PC-3 (cell line): ENCODE measurements at regions not wholly inside any gene's neighbourhood (a gene's known extent, or its start where the extent isn't known, plus 50 kb on each side); places are given as distances from the start of the nearest gene placed in this dataset.

ENCODE experiments used
- ATAC-seq: fragments of 200-7000 bp; cut with Tn5 transposase; 2 replicates; pipeline ENCODE4 v1.9.1; 2020; ENCODE audit warnings: mild to moderate bottlenecking, moderate library complexity
- BruUV-seq: library from RNA; stranded (reverse); fragments of 400-500 nt; replicated peaks from 2 replicates; lab custom pipeline; 2021; lab: Mats Ljungman, UMichigan
- CTCF ChIA-PET: fragments of 300-600 bp; sonication (Branson Sonifier 250); formaldehyde crosslinking; loops from one replicate; lab custom pipeline; 2022; ENCODE audit warnings: antibody characterized with exemption; lab: Charles Lee
- POLR2A ChIA-PET: fragments of 300-600 bp; sonication (Branson Sonifier 250); formaldehyde crosslinking; loops from one replicate; lab custom pipeline; 2022; ENCODE audit warnings: antibody characterized with exemption; ENCODE audit not compliant: unreplicated experiment; lab: Charles Lee
- DNase-seq: peaks from one replicate; pipeline ENCODE4 v3.0.0-alpha.2; 2015
- H2AFZ ChIP-seq: fragments of 300-600 bp; sonication (generic); 2 replicates; pipeline ENCODE4 v1.6.0; 2016; ENCODE audit warnings: antibody characterized with exemption, low read length
- H3F3A ChIP-seq: fragments of 300-600 bp; sonication (generic); one replicate; pipeline ENCODE4 v1.6.0; 2017; ENCODE audit warnings: antibody characterized with exemption, low read length, control low read depth, mild to moderate bottlenecking; ENCODE audit not compliant: unreplicated experiment
- H3K27ac ChIP-seq: fragments of 300-600 bp; sonication (generic); 2 replicates; pipeline ENCODE4 v1.5.1; 2016; ENCODE audit warnings: mild to moderate bottlenecking, low read length
- H3K27me3 ChIP-seq: fragments of 300-600 bp; sonication (generic); 2 replicates; pipeline ENCODE4 v1.6.1; 2016; ENCODE audit warnings: low read length, mixed read lengths
- H3K36me3 ChIP-seq: fragments of 300-600 bp; sonication (generic); 2 replicates; pipeline ENCODE4 v1.6.1; 2016; ENCODE audit warnings: low read depth, mixed run types, low read length, mixed read lengths
- H3K4me1 ChIP-seq: fragments of 300-600 bp; sonication (generic); 2 replicates; pipeline ENCODE4 v1.5.1; 2016; ENCODE audit warnings: low read length; ENCODE audit not compliant: insufficient read depth
- H3K4me2 ChIP-seq: fragments of 300-600 bp; sonication (generic); 2 replicates; pipeline ENCODE4 v1.6.0; 2016; ENCODE audit warnings: low read length
- H3K4me3 ChIP-seq: fragments of 300-600 bp; sonication (generic); 2 replicates; pipeline ENCODE4 v1.5.1; 2016; ENCODE audit warnings: mild to moderate bottlenecking, low read length, mixed read lengths
- H3K79me2 ChIP-seq: fragments of 300-600 bp; sonication (generic); 2 replicates; pipeline ENCODE4 v1.6.1; 2017; ENCODE audit warnings: low read length, mixed read lengths
- H3K9ac ChIP-seq: fragments of 300-600 bp; sonication (generic); 2 replicates; pipeline ENCODE4 v1.6.0; 2016; ENCODE audit warnings: mild to moderate bottlenecking, low read length
- H3K9me2 ChIP-seq: fragments of 300-600 bp; sonication (generic); replicated peaks from 2 replicates; pipeline ENCODE4 v1.6.1; 2016; ENCODE audit warnings: mixed run types, low read length, mixed read lengths
- H3K9me3 ChIP-seq: fragments of 300-600 bp; sonication (generic); 2 replicates; pipeline ENCODE4 v1.6.1; 2016; ENCODE audit warnings: low read length, mixed read lengths
- H4K20me1 ChIP-seq: fragments of 300-600 bp; sonication (generic); 2 replicates; pipeline ENCODE4 v1.6.1; 2016; ENCODE audit warnings: low read length, mixed read lengths
- CTCF ChIP-seq: fragments of 300-600 bp; sonication (generic); conservative IDR thresholded peaks from 2 replicates; pipeline ENCODE4 v1.5.1; 2017; ENCODE audit warnings: antibody characterized with exemption, low read depth, mild to moderate bottlenecking, low read length
- EZH2 ChIP-seq: fragments of 300-600 bp; sonication (generic); IDR thresholded peaks from one replicate; pipeline ENCODE4 v1.6.1; 2017; ENCODE audit warnings: antibody characterized with exemption, mild to moderate bottlenecking, low read length; ENCODE audit not compliant: unreplicated experiment
- EZH2phosphoT487 ChIP-seq: fragments of 300-600 bp; sonication (generic); IDR thresholded peaks from 2 replicates; pipeline ENCODE4 v1.6.1; 2018; ENCODE audit warnings: mild to moderate bottlenecking, antibody characterized with exemption, low read length, borderline replicate concordance
- intact Hi-C: fragments of 100-400 bp; cut with micrococcal nuclease; formaldehyde crosslinking; loops from 2 replicates; pipeline ENCODE4 v1.9.0; 2023

- ChIA-PET POLR2A (no interaction called here), CTCF (no interaction called here)
- intact Hi-C loops: no loop called here
- H3K36me3 ChIP-seq: no peaks in the 10 kb centered on the region
- H3K27ac ChIP-seq: no peak overlapping the region
- H3K9me3 ChIP-seq: no peaks in the 10 kb centered on the region
- H3K79me2 ChIP-seq: no peaks in the 10 kb centered on the region
- no peak for ATAC-seq
- H3K4me2 ChIP-seq: no peak overlapping the region
- H2AFZ ChIP-seq: no peak overlapping the region
- H3K4me3 ChIP-seq: no peak overlapping the region
- H3K9ac ChIP-seq: no peak overlapping the region
- H3K9me2 ChIP-seq: no peaks in the 10 kb centered on the region
- TF ChIP-seq EZH2 (no peak), CTCF (no peak), EZH2phosphoT487 (no peak)
- no peak for DNase-seq
- no peaks in the 10 kb centered on the region for H3K27me3 ChIP-seq
- no peaks in the 10 kb centered on the region for H3F3A ChIP-seq
- no TSS peak for BruUV-seq
- no peaks in the 10 kb centered on the region for H3K4me1 ChIP-seq
- H4K20me1 ChIP-seq: no peaks in the 10 kb centered on the region
Observed at GRCh38 chr6:155970876-155971708, 515.5 kb upstream of the NOX3 start.

GRCh38 chr6:155970472-155970871, 514.8 kb upstream of the NOX3 start:
- no peak for TF ChIP-seq EZH2phosphoT487
- TF ChIP-seq EZH2: no peak
- no peak for TF ChIP-seq CTCF
- H3K27me3 ChIP-seq: no peaks in the 10 kb centered on the region
- ChIA-PET CTCF (no interaction called here), POLR2A (no interaction called here)
- no peaks in the 10 kb centered on the region for H3K36me3 ChIP-seq
- H3K9ac ChIP-seq: no peak overlapping the region
- no peaks in the 10 kb centered on the region for H3K9me3 ChIP-seq
- H3F3A ChIP-seq: no peaks in the 10 kb centered on the region
- no peak for DNase-seq
- no peaks in the 10 kb centered on the region for H3K9me2 ChIP-seq
- H3K4me1 ChIP-seq: no peaks in the 10 kb centered on the region
- ATAC-seq: no peak
- no peak overlapping the region for H2AFZ ChIP-seq
- no peak overlapping the region for H3K27ac ChIP-seq
- no TSS peak for BruUV-seq
- H3K79me2 ChIP-seq: no peaks in the 10 kb centered on the region
- intact Hi-C loops: no loop called here
- no peak overlapping the region for H3K4me2 ChIP-seq
- no peak overlapping the region for H3K4me3 ChIP-seq
- no peaks in the 10 kb centered on the region for H4K20me1 ChIP-seq

GRCh38 chr6:155968921-155969320, 513.3 kb upstream of the NOX3 start:
- ChIA-PET POLR2A (interaction anchor here (0.7 kb wide), 1 partner anchor 18 kb away, joined by 3 read pairs; no protein-coding TSS in a partner anchor), CTCF (no interaction called here)
- no peak for TF ChIP-seq EZH2
- TF ChIP-seq CTCF: no peak
- no peak for TF ChIP-seq EZH2phosphoT487
- H2AFZ ChIP-seq: no peak overlapping the region
- no peaks in the 10 kb centered on the region for H4K20me1 ChIP-seq
- no peak overlapping the region for H3K9ac ChIP-seq
- no peak overlapping the region for H3K4me3 ChIP-seq
- intact Hi-C loops: no loop called here
- ATAC-seq: no peak
- H3K27me3 ChIP-seq: no peaks in the 10 kb centered on the region
- H3K9me2 ChIP-seq: no peaks in the 10 kb centered on the region
- H3K4me1 ChIP-seq: no peaks in the 10 kb centered on the region
- no peak overlapping the region for H3K4me2 ChIP-seq
- H3K9me3 ChIP-seq: no peaks in the 10 kb centered on the region
- no peak for DNase-seq
- H3K36me3 ChIP-seq: no peaks in the 10 kb centered on the region
- H3F3A ChIP-seq: no peaks in the 10 kb centered on the region
- BruUV-seq: no TSS peak
- H3K27ac ChIP-seq: no peak overlapping the region
- no peaks in the 10 kb centered on the region for H3K79me2 ChIP-seq
